GM18907 (cell line): ENCODE measurements at regions not wholly inside any gene's neighbourhood (a gene's known extent, or its start where the extent isn't known, plus 50 kb on each side); places are given as distances from the start of the nearest gene placed in this dataset.

Source experiments
- ATAC-seq: cut with Tn5 transposase; IDR thresholded peaks from one replicate; pipeline ENCODE4 v1.9.1; 2021; ENCODE audit warnings: mild to moderate bottlenecking, moderate library complexity; ENCODE audit not compliant: unreplicated experiment

DNA sequence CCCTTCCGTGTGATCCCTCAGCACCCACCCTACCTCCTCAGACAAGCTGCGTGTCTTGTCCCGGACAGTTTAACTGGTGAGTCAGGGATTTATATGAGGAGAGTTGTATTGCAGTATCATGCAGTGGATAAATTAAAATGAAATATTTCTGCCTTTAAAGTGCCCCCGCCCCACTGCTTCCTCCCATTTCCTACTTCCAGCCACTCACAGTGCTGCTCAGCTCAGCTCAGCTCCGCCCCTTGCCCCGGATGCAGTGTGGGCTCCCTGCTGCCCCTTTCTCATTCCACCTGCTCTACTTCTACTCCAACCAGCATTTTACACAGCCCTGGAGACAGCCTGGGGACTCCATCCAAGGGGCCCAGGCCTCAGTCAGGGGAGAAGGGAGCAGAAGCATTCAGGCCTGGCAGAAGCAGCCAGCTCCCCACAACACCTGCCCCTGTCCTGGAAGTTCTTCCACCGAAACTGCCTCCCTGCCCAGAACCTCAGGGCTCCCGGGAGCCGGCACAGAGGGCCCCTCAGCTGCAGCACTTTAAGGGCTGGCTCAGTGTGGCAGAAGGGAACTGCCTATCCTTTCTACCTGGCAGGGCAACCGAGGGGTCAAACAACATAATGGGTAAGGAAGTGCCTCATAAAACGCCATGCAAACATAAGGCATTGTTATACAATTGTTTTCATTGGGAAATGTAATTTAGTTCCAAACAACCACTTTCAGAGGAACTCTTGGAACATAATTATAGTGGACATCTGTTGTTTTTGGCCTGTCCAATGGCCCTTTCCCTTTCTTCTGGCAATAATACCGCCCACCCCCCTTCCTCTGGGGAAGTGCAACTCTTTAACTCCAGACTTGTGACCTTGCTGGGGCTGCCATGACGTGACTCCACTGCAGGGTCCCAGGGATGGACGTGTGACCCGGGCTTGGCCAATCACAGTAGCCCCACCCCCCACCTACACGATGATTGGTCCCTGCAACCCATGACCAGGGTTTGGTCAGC is 102.3 kb downstream of the LIPG start:
- ATAC-seq = no peak

DNA sequence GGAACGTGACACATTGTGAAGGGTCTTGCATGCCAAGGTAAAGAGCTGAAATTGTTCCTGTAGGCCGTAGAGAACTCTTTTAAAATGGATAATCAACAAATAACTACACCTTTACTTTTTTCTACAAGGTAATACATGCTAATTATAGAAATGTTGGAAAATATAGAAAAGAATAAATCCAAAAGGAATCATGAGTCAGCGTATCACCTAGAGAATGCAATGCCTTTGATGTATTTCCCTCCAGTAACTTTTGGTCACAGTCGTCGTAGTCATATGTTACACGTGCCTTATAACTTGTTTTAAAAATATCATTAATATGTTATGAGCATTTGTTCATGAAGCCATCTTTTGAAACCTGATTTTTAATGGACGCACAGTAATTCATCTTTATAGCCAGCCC is 100.6 kb downstream of the LIPG start:
- ATAC-seq = no peak

DNA sequence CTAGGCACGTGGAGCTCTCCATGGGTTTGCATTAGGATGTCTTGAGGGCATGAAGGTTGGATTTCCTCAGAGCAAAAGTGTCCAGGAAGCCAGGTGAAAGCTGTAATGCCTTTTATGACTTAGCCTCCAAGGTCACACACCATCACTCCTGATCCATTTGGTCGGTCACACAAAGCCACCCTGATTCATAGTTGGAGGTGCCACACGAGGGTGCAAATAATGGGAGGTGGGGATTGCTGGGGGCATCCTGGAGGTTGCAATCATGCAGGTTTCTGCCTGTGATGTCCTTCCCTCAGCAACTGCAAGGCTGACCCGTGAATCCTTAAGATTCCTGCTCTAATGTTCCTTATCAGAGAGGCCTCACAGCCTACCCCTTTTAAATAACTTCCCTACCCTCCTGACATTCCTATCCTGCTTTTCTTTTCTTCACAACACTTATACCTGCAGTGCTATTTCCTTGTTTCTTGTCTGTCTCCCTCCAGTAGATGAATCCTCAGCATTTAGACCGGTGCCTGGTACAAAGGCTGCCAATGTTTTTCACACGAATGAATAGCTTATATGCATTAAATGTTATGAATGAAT is 97.1 kb downstream of the LIPG start:
- ATAC-seq = no peak

DNA sequence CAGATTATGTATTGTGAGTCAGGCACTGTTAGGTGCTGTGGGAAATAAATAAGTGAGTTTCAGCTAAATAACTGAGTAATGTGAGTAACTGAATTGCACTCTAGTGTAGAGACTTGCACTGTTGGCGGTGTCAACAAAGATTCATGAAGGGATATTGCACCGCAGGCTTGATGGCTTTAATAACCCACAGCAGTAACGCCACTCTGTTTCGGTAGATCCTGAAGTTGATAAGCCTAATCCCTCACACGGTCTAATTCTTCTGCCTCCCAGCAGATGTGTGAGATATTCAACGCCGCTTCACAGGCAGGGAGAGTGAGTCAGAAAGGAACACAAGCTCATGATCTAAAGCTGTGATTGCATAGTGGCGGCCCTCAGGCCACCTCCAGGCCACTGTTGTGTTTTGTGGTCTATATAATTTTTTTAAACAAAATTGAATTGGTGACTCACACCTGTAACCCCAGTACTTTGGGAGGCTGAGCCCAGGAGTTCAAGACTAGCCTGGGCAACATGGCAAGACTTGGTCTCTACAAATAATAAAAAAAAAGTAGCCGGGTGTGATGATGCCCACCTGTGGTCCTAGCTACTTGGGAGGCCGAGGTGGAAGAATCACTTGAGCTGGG is 94.3 kb downstream of the LIPG start:
- ATAC-seq = no peak

DNA sequence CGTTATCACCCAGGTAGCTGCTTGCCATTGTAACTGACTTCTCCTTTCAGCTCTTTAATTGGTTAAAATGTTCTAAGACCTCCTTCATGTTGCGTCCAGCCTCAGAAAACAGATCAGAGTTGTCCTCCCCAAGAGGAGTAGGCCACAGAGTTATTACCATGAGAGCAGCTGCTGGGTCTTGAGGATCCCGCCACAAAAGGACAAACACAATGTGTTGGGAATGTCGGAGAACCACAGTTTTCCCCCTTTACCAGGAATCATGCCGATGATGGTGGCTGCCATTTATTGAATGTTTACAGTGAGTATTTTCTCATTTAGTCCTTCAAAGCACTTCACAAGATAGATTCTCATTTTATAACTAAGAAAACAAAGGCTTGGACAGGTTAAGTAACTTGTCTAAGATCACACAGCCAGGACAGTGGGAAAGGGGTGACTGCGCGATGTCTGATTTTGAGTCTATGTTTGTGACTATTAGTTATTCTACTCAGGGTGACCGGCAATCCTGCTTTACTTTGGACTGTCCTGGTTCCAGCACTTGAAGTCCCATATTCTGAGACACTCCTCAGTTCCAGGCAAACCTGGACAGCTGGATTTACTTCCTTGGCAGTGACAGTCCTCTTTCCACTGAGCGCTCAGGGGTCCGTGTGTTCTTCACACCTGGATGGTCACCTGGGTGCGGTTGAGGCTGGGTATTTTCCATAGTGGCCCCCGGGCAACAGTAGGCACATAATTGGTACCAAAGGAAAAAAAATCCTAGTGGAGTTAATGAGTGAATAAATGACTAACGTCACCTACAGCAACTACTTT is 93.6 kb downstream of the LIPG start:
- ATAC-seq = no peak

DNA sequence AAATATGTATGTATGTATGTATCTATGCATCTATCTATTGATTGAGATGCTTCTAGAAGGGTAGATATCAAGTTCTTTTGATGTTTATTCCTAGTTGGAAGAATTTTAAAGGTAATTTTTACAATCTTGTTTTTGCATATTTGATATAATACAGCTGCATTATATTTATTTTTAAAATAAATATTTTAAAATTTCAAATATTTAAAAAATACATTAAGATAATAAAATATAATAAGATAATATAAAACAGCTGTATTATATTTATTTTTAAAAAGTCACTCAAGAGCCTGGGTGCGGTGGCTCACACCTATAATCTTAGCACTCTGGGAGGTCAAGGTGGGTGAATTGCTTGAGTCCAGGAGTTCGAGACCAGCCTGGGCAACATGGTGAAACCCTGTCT is 92.5 kb downstream of the LIPG start:
- ATAC-seq = no peak

DNA sequence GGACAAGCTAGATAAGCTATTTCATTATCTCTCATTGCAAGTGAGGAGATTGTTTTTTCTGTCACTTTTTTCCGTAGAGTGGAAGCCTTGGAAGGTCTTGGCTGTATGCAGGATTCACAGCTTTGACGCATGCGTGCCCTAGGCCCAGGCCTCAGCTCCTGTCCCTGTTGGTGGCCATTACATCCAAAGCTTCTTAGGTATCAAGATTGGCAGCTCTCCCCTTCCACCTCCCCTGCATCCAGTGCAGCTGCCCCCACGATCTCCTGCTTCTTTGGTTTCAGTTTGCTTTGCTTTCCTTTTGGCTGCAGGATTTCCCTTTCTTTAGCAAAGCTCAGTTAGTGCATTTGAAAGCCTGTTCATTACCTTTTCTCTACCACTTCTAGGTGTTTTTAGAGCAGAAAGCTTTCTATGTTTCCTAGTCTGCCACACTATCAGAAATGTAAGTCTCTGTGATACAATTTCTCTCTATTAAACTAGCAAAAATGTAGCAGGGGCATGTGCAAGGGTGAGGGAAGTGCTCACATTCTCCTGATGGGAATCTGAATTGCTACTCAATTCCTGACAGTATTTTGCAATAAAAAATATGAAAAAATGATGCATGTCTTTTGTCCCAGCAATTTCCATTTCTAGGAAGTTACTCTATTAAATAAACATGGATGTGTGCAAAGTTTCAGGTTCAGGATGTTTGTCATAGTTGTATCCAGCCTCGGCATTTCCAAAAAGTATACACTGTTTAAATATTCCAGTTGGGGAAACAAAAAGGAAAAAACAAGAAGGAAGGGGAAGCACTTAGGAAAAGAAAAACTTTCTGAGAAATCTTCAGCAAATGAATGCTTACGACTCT is 91.2 kb downstream of the LIPG start:
- no peak for ATAC-seq

DNA sequence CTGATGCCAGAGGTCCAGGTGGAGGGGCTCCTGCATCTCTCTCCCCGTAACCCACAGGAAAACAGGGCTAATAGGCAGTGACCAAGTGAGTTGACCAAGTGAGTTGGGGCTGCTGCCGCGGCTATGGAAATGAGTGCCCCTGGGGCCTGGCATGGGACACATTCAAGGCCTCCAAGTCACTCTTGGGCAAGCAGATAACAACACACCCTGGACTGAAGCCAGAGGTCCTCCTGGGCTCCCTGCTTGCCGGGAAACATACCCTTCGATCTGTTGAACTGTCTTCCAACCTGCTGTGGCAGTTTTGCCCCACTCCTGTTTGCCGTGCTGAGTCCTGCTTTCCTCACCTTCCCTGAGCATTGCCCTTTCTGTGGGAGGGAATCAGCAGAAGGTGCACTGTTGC is 89.2 kb downstream of the LIPG start:
- no peak for ATAC-seq

DNA sequence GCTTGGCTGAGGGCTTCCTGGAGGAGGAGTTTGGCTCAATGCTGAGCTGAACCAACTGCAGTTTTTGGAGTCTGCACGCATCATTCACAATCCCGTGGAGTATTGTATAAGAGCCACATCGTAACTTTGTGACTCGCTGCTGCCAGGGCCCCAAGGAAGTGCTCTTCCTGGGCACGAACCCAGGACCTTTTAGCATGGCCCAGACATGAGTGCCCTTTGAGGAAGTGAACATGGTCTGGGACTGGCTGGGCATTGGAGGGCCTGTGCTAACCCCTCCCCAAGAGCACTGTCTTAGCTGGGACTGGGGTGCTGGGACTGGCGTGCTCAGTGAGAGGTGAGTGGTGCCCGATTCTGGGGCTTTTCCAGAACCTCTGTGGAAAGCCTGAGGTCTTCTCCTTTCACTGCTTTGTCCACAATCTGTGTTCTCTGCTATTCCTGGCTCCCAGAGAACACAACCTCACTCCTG is 88.6 kb downstream of the LIPG start:
- ATAC-seq = no peak

DNA sequence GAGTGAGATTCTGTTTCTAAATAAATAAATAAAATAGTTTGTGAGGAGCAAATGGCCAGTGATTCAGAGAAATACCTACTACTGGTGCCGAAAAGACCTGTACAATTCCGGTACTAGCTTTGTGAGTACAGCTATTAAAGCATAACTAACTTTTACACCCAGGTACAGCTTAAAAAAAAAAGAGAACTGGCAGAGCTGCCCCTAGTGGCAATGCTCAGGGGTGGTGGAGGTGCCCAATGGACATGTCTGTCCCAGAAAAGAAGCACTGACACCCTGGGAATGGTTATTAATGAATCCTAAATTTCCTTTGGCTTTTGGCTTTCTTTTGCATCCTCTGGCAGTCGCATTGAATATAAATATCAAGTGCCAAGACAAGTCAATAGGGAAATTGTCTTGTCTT is 87.0 kb downstream of the LIPG start:
- no peak for ATAC-seq
